GM18519 (cell line): ENCODE measurements at regions not wholly inside any gene's neighbourhood (a gene's known extent, or its start where the extent isn't known, plus 50 kb on each side); places are given as distances from the start of the nearest gene placed in this dataset.

Source experiments
- ATAC-seq: cut with Tn5 transposase; IDR thresholded peaks from one replicate; pipeline ENCODE4 v1.9.1; 2021; ENCODE audit warnings: mild to moderate bottlenecking, moderate library complexity; ENCODE audit not compliant: unreplicated experiment, low FRiP score

GRCh38 chr12:115485503-115485902, 792.0 kb downstream of the MED13L start:
- ATAC-seq = no peak

- no peak for ATAC-seq
These were observed 794.5 kb downstream of the MED13L start for GRCh38 chr12:115482943-115483342.

- ATAC-seq = peak; percentile 67
These were observed 796.4 kb downstream of the MED13L start for GRCh38 chr12:115481141-115481540.

GRCh38 chr12:115478505-115478904, 794.5 kb upstream of the TBX3 start:
- no peak for ATAC-seq

- no peak for ATAC-seq
These were observed 790.8 kb upstream of the TBX3 start for GRCh38 chr12:115474539-115475353.

GRCh38 chr12:115473257-115473956, 789.4 kb upstream of the TBX3 start:
- ATAC-seq = no peak

GRCh38 chr12:115472852-115473251, 788.9 kb upstream of the TBX3 start:
- ATAC-seq = no peak

GRCh38 chr12:115470977-115471376, 787.0 kb upstream of the TBX3 start:
- ATAC-seq = no peak

GRCh38 chr12:115470526-115470925, 786.6 kb upstream of the TBX3 start:
- no peak for ATAC-seq

GRCh38 chr12:115468087-115468510, 784.1 kb upstream of the TBX3 start:
- ATAC-seq = no peak

- no peak for ATAC-seq
These were observed 783.6 kb upstream of the TBX3 start for GRCh38 chr12:115467531-115467930.

- ATAC-seq = no peak
These were observed 782.1 kb upstream of the TBX3 start for GRCh38 chr12:115466076-115466475.

GRCh38 chr12:115464661-115465060, 780.7 kb upstream of the TBX3 start:
- no peak for ATAC-seq

GRCh38 chr12:115464111-115464581, 780.2 kb upstream of the TBX3 start:
- ATAC-seq = no peak

- no peak for ATAC-seq
These were observed 777.4 kb upstream of the TBX3 start for GRCh38 chr12:115461401-115461800.

GRCh38 chr12:115457798-115458197, 773.8 kb upstream of the TBX3 start:
- ATAC-seq = no peak

- ATAC-seq = no peak
These were observed 773.1 kb upstream of the TBX3 start for GRCh38 chr12:115456946-115457689.

- no peak for ATAC-seq
These were observed 771.3 kb upstream of the TBX3 start for GRCh38 chr12:115455268-115455681.

- no peak for ATAC-seq
These were observed 768.8 kb upstream of the TBX3 start for GRCh38 chr12:115452751-115453281.

GRCh38 chr12:115451780-115452736, 768.1 kb upstream of the TBX3 start:
- peak; percentile 51 for ATAC-seq
